NT2/D1 (cell line): ENCODE measurements at regions not wholly inside any gene's neighbourhood (a gene's known extent, or its start where the extent isn't known, plus 50 kb on each side); places are given as distances from the start of the nearest gene placed in this dataset.

Experiments
- SUZ12 ChIP-seq: IDR thresholded peaks from 2 replicates; pipeline ENCODE4 v1.6.1; 2011; ENCODE audit not compliant: insufficient read length, insufficient read depth; ENCODE audit errors: extremely low read depth
- YY1 ChIP-seq: IDR thresholded peaks from 2 replicates; pipeline ENCODE4 v1.6.1; 2011; ENCODE audit not compliant: insufficient read length, insufficient read depth
- ZNF274 ChIP-seq: IDR thresholded peaks from 2 replicates; pipeline ENCODE4 v1.6.1; 2011; ENCODE audit warnings: mild to moderate bottlenecking, low read depth, low read length

GRCh38 chr14:61899497-61899896 lies 137.3 kb downstream of the SNAPC1 start:
- TF ChIP-seq SUZ12 (no peak), YY1 (no peak), ZNF274 (no peak)
